ENCODE measurements at regions not wholly inside any gene's neighbourhood (a gene's known extent, or its start where the extent isn't known, plus 50 kb on each side); places are given as distances from the start of the nearest gene placed in this dataset.

- TF ChIP-seq, protein P1, sequence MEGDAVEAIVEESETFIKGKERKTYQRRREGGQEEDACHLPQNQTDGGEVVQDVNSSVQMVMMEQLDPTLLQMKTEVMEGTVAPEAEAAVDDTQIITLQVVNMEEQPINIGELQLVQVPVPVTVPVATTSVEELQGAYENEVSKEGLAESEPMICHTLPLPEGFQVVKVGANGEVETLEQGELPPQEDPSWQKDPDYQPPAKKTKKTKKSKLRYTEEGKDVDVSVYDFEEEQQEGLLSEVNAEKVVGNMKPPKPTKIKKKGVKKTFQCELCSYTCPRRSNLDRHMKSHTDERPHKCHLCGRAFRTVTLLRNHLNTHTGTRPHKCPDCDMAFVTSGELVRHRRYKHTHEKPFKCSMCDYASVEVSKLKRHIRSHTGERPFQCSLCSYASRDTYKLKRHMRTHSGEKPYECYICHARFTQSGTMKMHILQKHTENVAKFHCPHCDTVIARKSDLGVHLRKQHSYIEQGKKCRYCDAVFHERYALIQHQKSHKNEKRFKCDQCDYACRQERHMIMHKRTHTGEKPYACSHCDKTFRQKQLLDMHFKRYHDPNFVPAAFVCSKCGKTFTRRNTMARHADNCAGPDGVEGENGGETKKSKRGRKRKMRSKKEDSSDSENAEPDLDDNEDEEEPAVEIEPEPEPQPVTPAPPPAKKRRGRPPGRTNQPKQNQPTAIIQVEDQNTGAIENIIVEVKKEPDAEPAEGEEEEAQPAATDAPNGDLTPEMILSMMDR (IDR thresholded peaks at IDR 0.05): no peak
- no peak for TF ChIP-seq POLR2A (IDR thresholded peaks at IDR 0.05)
Measured at GRCh38 chr1:244305776-244306341, 145.8 kb downstream of the ADSS2 start.

All from prostate gland (tissue), 2 donors.